Heart left ventricle (tissue), 16 donors: ENCODE measurements at regions not wholly inside any gene's neighbourhood (a gene's known extent, or its start where the extent isn't known, plus 50 kb on each side); places are given as distances from the start of the nearest gene placed in this dataset.
A peak's percentile ranks its signal among the peaks of the same experiment; 100 is the strongest.

Experiments used
- ATAC-seq, 4 donors: fragments of 200-7000 bp; cut with Tn5 transposase; one replicate each; pipeline ENCODE4 v1.9.1; 2020 to 2022; ENCODE audit warnings: moderate library complexity in 4 of 4, mild to moderate bottlenecking in 3 of 4, moderate number of reproducible peaks in 1 of 4
- DNase-seq, 5 donors: peaks; one replicate each; pipeline ENCODE4 v3.0.0-alpha.2; 2020
- H3K27ac ChIP-seq, 12 donors: fragments of 200-600 bp; sonication (generic) in 4 of 12; one replicate each; pipeline versions ENCODE4 v1.5.0 to v1.8.0; 2016 to 2022; ENCODE audit warnings: mild to moderate bottlenecking in 2 of 12
- H3K27me3 ChIP-seq, 9 donors: fragments of 200-600 bp; sonication (generic) in 2 of 9; one replicate each; pipeline versions ENCODE4 v1.5.1 to v1.8.0; 2016 to 2022; ENCODE audit warnings: mild to moderate bottlenecking in 3 of 9
- H3K36me3 ChIP-seq, 9 donors: fragments of 200-600 bp; sonication (generic) in 2 of 9; one replicate each; pipeline versions ENCODE4 v1.5.0 to v1.8.0; 2018 to 2022; ENCODE audit warnings: mild to moderate bottlenecking in 2 of 9
- H3K4me1 ChIP-seq, 12 donors: fragments of 200-600 bp; sonication (generic) in 4 of 12; one replicate each; pipeline versions ENCODE4 v1.5.0 to v1.8.0; 2016 to 2022; ENCODE audit warnings: mild to moderate bottlenecking in 3 of 12
- H3K4me3 ChIP-seq, 12 donors: fragments of 200-600 bp; sonication (generic) in 4 of 12; one replicate each; pipeline versions ENCODE4 v1.5.0 to v1.8.0; 2017 to 2022; ENCODE audit warnings: mild to moderate bottlenecking in 9 of 12, moderate library complexity in 4 of 12
- H3K9me3 ChIP-seq, 12 donors: fragments of 200-600 bp; sonication (generic) in 4 of 12; one replicate each; pipeline versions ENCODE4 v1.5.0 to v1.8.0; 2016 to 2022; ENCODE audit warnings: mild to moderate bottlenecking in 1 of 12
- CTCF ChIP-seq, 12 donors: fragments of 200-600 bp; sonication (generic) in 4 of 12; IDR thresholded peaks; one replicate each; pipeline versions ENCODE4 v1.5.0 to v1.8.0; 2018 to 2022; ENCODE audit warnings: antibody characterized with exemption in 12 of 12, mild to moderate bottlenecking in 5 of 12
- POLR2A ChIP-seq, 2 donors: fragments of 450-650 bp; IDR thresholded peaks; one replicate each; pipeline ENCODE4 v1.6.1; 2017; ENCODE audit warnings: antibody characterized with exemption in 2 of 2, mild to moderate bottlenecking in 2 of 2, moderate library complexity in 2 of 2
- WGBS, 4 donors: extraction: QIAGEN DNeasy Blood & Tissue Kit in 2 of 4; methylation state at CpG; one replicate each; pipeline versions ENCODE4 v1.1.5 to v1.1.7; 2013 to 2018; 5-methylcytosine and 5-hydroxymethylcytosine counted together
- intact Hi-C, 10 donors: fragments of 100-400 bp; cut with DNase I; formaldehyde crosslinking; loops; one replicate each; pipeline versions ENCODE4 v1.11.1 to v1.14.2; 2022
- donor health status: ischemic (EF 13 %, LVEDD 7.1; RV severe dilation, severe dysfunction).
- donor health status: healthy with polysubstance abuse.
- donor health status: DM: no; HTN: yes; CAD: no.
- donor health status: DM: no; HTN: no; CAD: no.
- donor health status: ischemic (EF 25% LVEDD 6.9; RV normal size, moderate dysfunction).
- donor health status: ischemic (EF 25% LVEDD 5.7; RV mildly dilated, moderate dysfunction).
- donor health status: healthy.
- donor health status: DM: yes; HTN: yes; CAD: no.
- donor health status: ischemic (EF 35%, LVEDD 5.7; RV mildly dilated, moderate dysfunction).
- donor health status: nonischemic (EF 11% LVEDD 7.7; RV severe dilation, severe dysfunction).
- donor health status: DM: yes; HTN: yes; CAD: no.
- donor health status: PGD.
- donor health status: ischemic (EF 29% LVEDD 5.4; RV normal size, mild dysfunction).
- donor health status: nonischemic (EF 23%, LVEDD 6.1; RV moderate dilation, normal function).

GRCh38 chr6:167695831-167696230 is 130.9 kb upstream of the AFDN start:
- ATAC-seq (no peak), DNase-seq (no peak)
- no peaks in the 10 kb centered on the region for H3K27me3 ChIP-seq
- peaks cover 0 to 21% (median 17%) of the 10 kb centered on the region in 12 donors for H3K4me1 ChIP-seq
- no peak overlapping the region for H3K4me3 ChIP-seq
- intact Hi-C loops: loop anchor here in 1 of 10 donors (10.0 kb wide), 1 partner anchor 99 kb away; no protein-coding TSS in a partner anchor
- no peak overlapping the region for H3K27ac ChIP-seq
- 93 to 98% (median 95%) methylated on average over 13 of the region's 13 CpGs for WGBS, 4 donors
- H3K9me3 ChIP-seq: no peaks in the 10 kb centered on the region
- TF ChIP-seq POLR2A (IDR thresholded peaks at IDR 0.05): no peak
- no peak for TF ChIP-seq CTCF (IDR thresholded peaks at IDR 0.05)
- H3K36me3 ChIP-seq: no peaks in the 10 kb centered on the region

GRCh38 chr6:167696296-167696695 is 130.4 kb upstream of the AFDN start:
- TF ChIP-seq CTCF (IDR thresholded peaks at IDR 0.05): no peak
- TF ChIP-seq POLR2A (IDR thresholded peaks at IDR 0.05): no peak
- Histone ChIP-seq H3K36me3 (no peaks in the 10 kb centered on the region), H3K27ac (no peak overlapping the region), H3K4me3 (no peak overlapping the region), H3K9me3 (no peaks in the 10 kb centered on the region), H3K27me3 (no peaks in the 10 kb centered on the region), H3K4me1 (peaks cover 0 to 21% (median 17%) of the 10 kb centered on the region in 12 donors)
- WGBS, 4 donors: 73 to 91% (median 81%) methylated on average over 6 of the region's 6 CpGs
- intact Hi-C loops: loop anchor here in 1 of 10 donors (10.0 kb wide), 1 partner anchor 99 kb away; no protein-coding TSS in a partner anchor
- DNase-seq (no peak), ATAC-seq (no peak)

- Histone ChIP-seq H3K4me1 (peaks cover 0 to 21% (median 17%) of the 10 kb centered on the region in 12 donors), H3K4me3 (no peak overlapping the region), H3K27ac (no peak overlapping the region), H3K27me3 (no peaks in the 10 kb centered on the region), H3K36me3 (no peaks in the 10 kb centered on the region), H3K9me3 (no peaks in the 10 kb centered on the region)
- TF ChIP-seq POLR2A (IDR thresholded peaks at IDR 0.05): no peak
- TF ChIP-seq CTCF (IDR thresholded peaks at IDR 0.05): no peak
- ATAC-seq: no peak
- DNase-seq: no peak
- WGBS, 4 donors: 71 to 81% (median 77%) methylated on average over 11 of the region's 11 CpGs
- intact Hi-C loops: loop anchor here in 1 of 10 donors (10.0 kb wide), 1 partner anchor 97 kb away; no protein-coding TSS in a partner anchor
Measured at GRCh38 chr6:167697316-167697715, 129.4 kb upstream of the AFDN start.

GRCh38 chr6:167698540-167698939 is 128.2 kb upstream of the AFDN start:
- intact Hi-C loops: loop anchor here in 1 of 10 donors (10.0 kb wide), 1 partner anchor 96 kb away; no protein-coding TSS in a partner anchor
- no peak for DNase-seq
- Histone ChIP-seq H3K4me3 (no peak overlapping the region), H3K27ac (peak overlapping the region; percentile 48 to 96 (median 82)), H3K9me3 (no peaks in the 10 kb centered on the region), H3K27me3 (no peaks in the 10 kb centered on the region), H3K4me1 (peaks cover 0 to 21% (median 17%) of the 10 kb centered on the region in 12 donors), H3K36me3 (no peaks in the 10 kb centered on the region)
- 91 to 98% (median 97%) methylated on average over 10 to 12 of the region's 12 CpGs for WGBS, 4 donors
- TF ChIP-seq CTCF (IDR thresholded peaks at IDR 0.05): no peak
- no peak for ATAC-seq
